ENCODE measurements at regions not wholly inside any gene's neighbourhood (a gene's known extent, or its start where the extent isn't known, plus 50 kb on each side); places are given as distances from the start of the nearest gene placed in this dataset.

GRCh38 chr12:34186492-34186891 lies 164.2 kb downstream of the ALG10 start:
- in situ Hi-C loops (cut with MboI; ENCODE audit: low pct_unique_long_range_greater_than_20kb, low sequenced_read_pairs): no loop called here
- peak; percentile 9 for DNase-seq

- in situ Hi-C loops (cut with MboI; ENCODE audit: low pct_unique_long_range_greater_than_20kb, low sequenced_read_pairs): no loop called here
- DNase-seq: no peak
These were observed 166.7 kb downstream of the ALG10 start for GRCh38 chr12:34188974-34189373.

- in situ Hi-C loops (cut with MboI; ENCODE audit: low pct_unique_long_range_greater_than_20kb, low sequenced_read_pairs): no loop called here
- no peak for DNase-seq
These were observed 167.8 kb downstream of the ALG10 start for GRCh38 chr12:34190054-34190453.

- in situ Hi-C loops (cut with MboI; ENCODE audit: low pct_unique_long_range_greater_than_20kb, low sequenced_read_pairs): no loop called here
- DNase-seq: no peak
These were observed 176.6 kb downstream of the ALG10 start for GRCh38 chr12:34198924-34199323.

- no peak for DNase-seq
- in situ Hi-C loops (cut with MboI; ENCODE audit: low pct_unique_long_range_greater_than_20kb, low sequenced_read_pairs): loop anchor here (25.0 kb wide), 1 partner anchor 167 kb away; no protein-coding TSS in a partner anchor
These were observed 181.7 kb downstream of the ALG10 start for GRCh38 chr12:34203866-34204620.

GRCh38 chr12:34204830-34205285 lies 182.6 kb downstream of the ALG10 start:
- in situ Hi-C loops (cut with MboI; ENCODE audit: low pct_unique_long_range_greater_than_20kb, low sequenced_read_pairs): loop anchor here (25.0 kb wide), 1 partner anchor 168 kb away; no protein-coding TSS in a partner anchor

GRCh38 chr12:34205401-34205800 lies 183.1 kb downstream of the ALG10 start:
- in situ Hi-C loops (cut with MboI; ENCODE audit: low pct_unique_long_range_greater_than_20kb, low sequenced_read_pairs): loop anchor here (25.0 kb wide), 1 partner anchor 168 kb away; no protein-coding TSS in a partner anchor

More at GRCh38 chr12:34204830-34205285, 182.6 kb downstream of the ALG10 start:
- no peak for DNase-seq

GRCh38 chr12:34206061-34206785 lies 183.9 kb downstream of the ALG10 start:
- no peak for DNase-seq
- in situ Hi-C loops (cut with MboI; ENCODE audit: low pct_unique_long_range_greater_than_20kb, low sequenced_read_pairs): loop anchor here (25.0 kb wide), 1 partner anchor 169 kb away; no protein-coding TSS in a partner anchor

More at GRCh38 chr12:34205401-34205800, 183.1 kb downstream of the ALG10 start:
- no peak for DNase-seq

GRCh38 chr12:34207858-34208257 lies 185.6 kb downstream of the ALG10 start:
- in situ Hi-C loops (cut with MboI; ENCODE audit: low pct_unique_long_range_greater_than_20kb, low sequenced_read_pairs): loop anchor here (25.0 kb wide), 1 partner anchor 171 kb away; no protein-coding TSS in a partner anchor
- DNase-seq: no peak

- DNase-seq: no peak
- in situ Hi-C loops (cut with MboI; ENCODE audit: low pct_unique_long_range_greater_than_20kb, low sequenced_read_pairs): loop anchor here (25.0 kb wide), 1 partner anchor 171 kb away; no protein-coding TSS in a partner anchor
These were observed 186.3 kb downstream of the ALG10 start for GRCh38 chr12:34208331-34209258.

GRCh38 chr12:34209259-34209835 lies 187.1 kb downstream of the ALG10 start:
- DNase-seq: no peak
- in situ Hi-C loops (cut with MboI; ENCODE audit: low pct_unique_long_range_greater_than_20kb, low sequenced_read_pairs): loop anchor here (25.0 kb wide), 1 partner anchor 172 kb away; no protein-coding TSS in a partner anchor

GRCh38 chr12:34210183-34210582 lies 187.9 kb downstream of the ALG10 start:
- in situ Hi-C loops (cut with MboI; ENCODE audit: low pct_unique_long_range_greater_than_20kb, low sequenced_read_pairs): loop anchor here (25.0 kb wide), 1 partner anchor 173 kb away; no protein-coding TSS in a partner anchor
- DNase-seq: no peak

GRCh38 chr12:34210689-34211530 lies 188.6 kb downstream of the ALG10 start:
- in situ Hi-C loops (cut with MboI; ENCODE audit: low pct_unique_long_range_greater_than_20kb, low sequenced_read_pairs): loop anchor here (25.0 kb wide), 1 partner anchor 174 kb away; no protein-coding TSS in a partner anchor
- no peak for DNase-seq

GRCh38 chr12:34212651-34213050 lies 190.4 kb downstream of the ALG10 start:
- in situ Hi-C loops (cut with MboI; ENCODE audit: low pct_unique_long_range_greater_than_20kb, low sequenced_read_pairs): loop anchor here (25.0 kb wide), 1 partner anchor 175 kb away; no protein-coding TSS in a partner anchor
- no peak for DNase-seq

- no peak for DNase-seq
- in situ Hi-C loops (cut with MboI; ENCODE audit: low pct_unique_long_range_greater_than_20kb, low sequenced_read_pairs): loop anchor here (25.0 kb wide), 1 partner anchor 177 kb away; no protein-coding TSS in a partner anchor
These were observed 191.7 kb downstream of the ALG10 start for GRCh38 chr12:34214011-34214410.

- in situ Hi-C loops (cut with MboI; ENCODE audit: low pct_unique_long_range_greater_than_20kb, low sequenced_read_pairs): loop anchor here (25.0 kb wide), 1 partner anchor 178 kb away; no protein-coding TSS in a partner anchor
- no peak for DNase-seq
These were observed 193.1 kb downstream of the ALG10 start for GRCh38 chr12:34215213-34215892.

- no peak for DNase-seq
- in situ Hi-C loops (cut with MboI; ENCODE audit: low pct_unique_long_range_greater_than_20kb, low sequenced_read_pairs): loop anchor here (25.0 kb wide), 1 partner anchor 179 kb away; no protein-coding TSS in a partner anchor
These were observed 193.6 kb downstream of the ALG10 start for GRCh38 chr12:34215893-34216285.

Measured in KBM-7 (cell line).